LNCaP clone FGC (cell line): ENCODE measurements at regions not wholly inside any gene's neighbourhood (a gene's known extent, or its start where the extent isn't known, plus 50 kb on each side); places are given as distances from the start of the nearest gene placed in this dataset.

Experiments used
- DNase-seq: peaks from one replicate; pipeline ENCODE4 v3.0.0-alpha.2; 2011; ENCODE audit warnings: low read depth
- H3K4me3 ChIP-seq: 2 replicates; pipeline ENCODE4 v1.5.1; 2011; ENCODE audit warnings: mild to moderate bottlenecking, low read depth, low read length, control low read depth
- CTCF ChIP-seq: IDR thresholded peaks from 2 replicates; pipeline ENCODE4 v1.5.1; 2012; ENCODE audit warnings: mild to moderate bottlenecking; ENCODE audit not compliant: control insufficient read depth, insufficient read depth; ENCODE audit errors: extremely low read depth

- no peak overlapping the region for H3K4me3 ChIP-seq
- no peak for TF ChIP-seq CTCF
- DNase-seq, result no peak
These were observed 428.5 kb upstream of the PROK2 start for GRCh38 chr3:72213296-72214065.

DNA sequence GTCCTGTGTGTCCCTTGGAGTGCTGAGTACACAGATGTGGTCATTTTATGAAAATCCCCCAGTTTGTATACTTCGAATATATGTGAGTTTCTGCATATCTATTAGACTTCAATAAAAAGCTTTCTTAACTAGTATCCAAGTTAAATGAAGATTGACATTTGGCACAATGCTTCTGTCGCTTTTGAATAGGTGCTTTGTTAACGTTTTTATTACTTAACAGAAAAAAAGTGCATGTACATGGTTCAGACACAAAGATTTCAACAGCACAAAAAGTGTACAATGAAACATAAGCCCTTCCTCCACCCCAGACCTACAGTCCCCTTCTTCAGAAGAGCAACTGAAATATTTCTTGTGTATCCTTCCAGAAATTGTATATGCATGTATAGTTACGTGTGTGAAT is 427.4 kb upstream of the PROK2 start:
- no peak for TF ChIP-seq CTCF
- no peak overlapping the region for H3K4me3 ChIP-seq
- DNase-seq, result no peak

DNA sequence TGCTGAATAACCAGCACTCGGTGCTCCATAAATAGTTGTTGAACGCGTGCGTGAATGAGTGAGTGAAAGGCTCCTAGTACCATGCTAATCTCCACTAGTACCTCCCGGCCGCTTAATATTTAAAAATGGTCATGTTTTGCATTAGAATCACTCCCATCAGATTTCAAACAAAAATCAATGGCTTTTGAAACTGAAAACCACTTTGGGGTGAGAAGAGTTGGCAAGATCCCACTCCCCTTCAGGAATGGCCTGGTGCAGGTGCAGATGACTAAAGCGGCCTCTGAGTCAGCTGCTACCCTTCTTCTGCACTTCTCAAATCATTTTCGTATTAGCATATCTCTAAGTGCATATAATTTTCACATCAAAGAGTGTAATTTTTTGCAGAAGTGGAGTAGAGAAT is 425.3 kb upstream of the PROK2 start:
- no peak overlapping the region for H3K4me3 ChIP-seq
- no peak for DNase-seq
- TF ChIP-seq CTCF, result no peak

GRCh38 chr3:72205297-72205826 is 420.4 kb upstream of the PROK2 start:
- TF ChIP-seq CTCF, result no peak
- no peak overlapping the region for H3K4me3 ChIP-seq
- no peak for DNase-seq

- TF ChIP-seq CTCF, result no peak
- DNase-seq, result no peak
- H3K4me3 ChIP-seq, result no peak overlapping the region
These were observed 419.5 kb upstream of the PROK2 start for GRCh38 chr3:72204452-72204851.

- DNase-seq, result no peak
- TF ChIP-seq CTCF, result no peak
- no peak overlapping the region for H3K4me3 ChIP-seq
These were observed 418.8 kb upstream of the PROK2 start for GRCh38 chr3:72203613-72204349.
